Psoas muscle (tissue), 7 donors: ENCODE measurements at regions not wholly inside any gene's neighbourhood (a gene's known extent, or its start where the extent isn't known, plus 50 kb on each side); places are given as distances from the start of the nearest gene placed in this dataset.

Experiments used
- ATAC-seq, 4 donors: fragments of 200-7000 bp; cut with Tn5 transposase; one replicate each; pipeline ENCODE4 v1.9.1; 2020; ENCODE audit warnings: moderate library complexity in 3 of 4, mild to moderate bottlenecking in 2 of 4
- DNase-seq, 2 donors: peaks; one replicate each; pipeline ENCODE4 v3.0.0-alpha.2; 2020
- H3K27ac ChIP-seq: fragments of 200-600 bp; one replicate; pipeline ENCODE4 v1.8.0; 2022
- H3K27me3 ChIP-seq, 3 donors: fragments of 200-600 bp in 1 of 3; one replicate each; pipeline versions ENCODE4 v1.6.1 to v1.8.0; 2013 to 2022; ENCODE audit warnings: low read length in 2 of 3, mild to moderate bottlenecking in 2 of 3, moderate library complexity in 1 of 3; ENCODE audit not compliant: insufficient read depth in 3 of 3
- H3K36me3 ChIP-seq, 2 donors: fragments of 200-600 bp in 1 of 2; one replicate each; pipeline versions ENCODE4 v1.6.1 to v1.8.0; 2013 to 2022; ENCODE audit warnings: low read depth in 1 of 2, mild to moderate bottlenecking in 1 of 2, moderate library complexity in 1 of 2; ENCODE audit not compliant: insufficient read depth in 1 of 2
- H3K4me1 ChIP-seq: fragments of 200-600 bp; one replicate; pipeline ENCODE4 v1.8.0; 2022
- H3K4me3 ChIP-seq: fragments of 200-600 bp; one replicate; pipeline ENCODE4 v1.8.0; 2022; ENCODE audit warnings: mild to moderate bottlenecking
- H3K9me3 ChIP-seq: fragments of 200-600 bp; one replicate; pipeline ENCODE4 v1.8.0; 2022
- WGBS, 3 donors: extraction: QIAGEN DNeasy Blood & Tissue Kit; methylation state at CpG; one replicate each; pipeline versions ENCODE4 v1.1.6 to v1.1.7; 2013; 5-methylcytosine and 5-hydroxymethylcytosine counted together
- intact Hi-C, 2 donors: fragments of 100-400 bp; cut with DNase I; formaldehyde crosslinking; loops; one replicate each; pipeline versions ENCODE4 v1.11.0 to v1.14.2; 2022
- TF ChIP-seq, protein P1 (sequence below): fragments of 200-600 bp; IDR thresholded peaks from one replicate; pipeline ENCODE4 v1.8.0; 2022; ENCODE audit warnings: antibody characterized with exemption
- donor health status: healthy with polysubstance abuse.
- donor health status: DM: no; HTN: no; CAD: no; lungs with moderate emphysema.
- donor health status: Bipolar disorder and iron deficiency.
- donor health status: healthy.
- donor health status: DM: yes; HTN: yes; CAD: no.
- donor health status: DM: no; HTN: no; CAD: no.
- donor health status: DM: yes; HTN: yes; CAD: no.

DNA sequence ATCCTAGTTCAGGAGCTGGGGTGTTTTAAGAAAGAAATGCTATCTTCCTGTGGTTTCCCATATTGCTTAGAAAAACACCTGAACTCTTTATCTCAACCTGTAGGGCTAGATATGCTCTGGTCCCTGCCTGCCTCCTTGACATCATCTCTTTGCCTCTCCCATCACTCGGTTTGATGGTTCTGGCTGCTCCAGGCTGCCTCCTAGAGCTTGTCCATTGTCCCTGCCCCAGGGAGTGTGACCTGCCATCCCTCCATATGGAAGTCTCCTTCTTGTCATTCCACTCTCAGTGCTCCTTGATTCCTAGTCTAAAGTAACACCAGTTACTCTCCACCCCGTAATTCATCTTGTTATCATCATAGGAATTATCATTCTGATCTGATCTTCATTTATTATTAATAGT, 369.0 kb upstream of the EEF2KMT start:
- Histone ChIP-seq H3K27ac (no peak overlapping the region), H3K4me1 (no peaks in the 10 kb centered on the region), H3K4me3 (no peak overlapping the region), H3K36me3 (no peaks in the 10 kb centered on the region), H3K9me3 (peaks cover 3% of the 10 kb centered on the region), H3K27me3 (no peaks in the 10 kb centered on the region)
- 43 to 48% (median 43%) methylated on average over 2 of the region's 2 CpGs for WGBS, 3 donors
- TF ChIP-seq, protein P1, sequence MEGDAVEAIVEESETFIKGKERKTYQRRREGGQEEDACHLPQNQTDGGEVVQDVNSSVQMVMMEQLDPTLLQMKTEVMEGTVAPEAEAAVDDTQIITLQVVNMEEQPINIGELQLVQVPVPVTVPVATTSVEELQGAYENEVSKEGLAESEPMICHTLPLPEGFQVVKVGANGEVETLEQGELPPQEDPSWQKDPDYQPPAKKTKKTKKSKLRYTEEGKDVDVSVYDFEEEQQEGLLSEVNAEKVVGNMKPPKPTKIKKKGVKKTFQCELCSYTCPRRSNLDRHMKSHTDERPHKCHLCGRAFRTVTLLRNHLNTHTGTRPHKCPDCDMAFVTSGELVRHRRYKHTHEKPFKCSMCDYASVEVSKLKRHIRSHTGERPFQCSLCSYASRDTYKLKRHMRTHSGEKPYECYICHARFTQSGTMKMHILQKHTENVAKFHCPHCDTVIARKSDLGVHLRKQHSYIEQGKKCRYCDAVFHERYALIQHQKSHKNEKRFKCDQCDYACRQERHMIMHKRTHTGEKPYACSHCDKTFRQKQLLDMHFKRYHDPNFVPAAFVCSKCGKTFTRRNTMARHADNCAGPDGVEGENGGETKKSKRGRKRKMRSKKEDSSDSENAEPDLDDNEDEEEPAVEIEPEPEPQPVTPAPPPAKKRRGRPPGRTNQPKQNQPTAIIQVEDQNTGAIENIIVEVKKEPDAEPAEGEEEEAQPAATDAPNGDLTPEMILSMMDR: no peak
- DNase-seq: no peak
- ATAC-seq: no peak
- intact Hi-C loops: no loop called here

DNA sequence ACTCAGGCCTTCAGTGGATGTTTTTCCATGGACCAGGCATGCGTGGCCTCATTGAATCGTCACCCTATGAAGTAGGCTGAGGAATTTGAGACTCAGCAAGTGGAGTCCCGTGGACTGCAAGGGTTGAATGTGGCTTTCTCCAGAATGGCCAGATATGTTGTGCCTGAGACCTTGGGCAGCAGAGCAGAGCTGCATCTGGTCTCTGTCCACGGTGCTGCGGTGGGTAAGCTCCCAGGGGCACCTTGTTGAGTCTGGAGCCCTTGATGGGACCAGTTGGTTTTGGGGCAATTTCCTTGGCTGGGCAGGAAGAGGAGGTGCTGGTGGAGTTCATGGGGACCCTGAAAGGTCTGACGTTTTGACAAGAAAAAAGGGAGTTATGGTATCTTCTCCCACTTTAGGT, 368.1 kb upstream of the EEF2KMT start:
- no peaks in the 10 kb centered on the region for H3K36me3 ChIP-seq
- no peak for DNase-seq
- TF ChIP-seq, protein P1: no peak
- no peaks in the 10 kb centered on the region for H3K27me3 ChIP-seq
- WGBS, 3 donors: 61 to 70% (median 69%) methylated on average over 6 of the region's 6 CpGs
- intact Hi-C loops: no loop called here
- H3K4me3 ChIP-seq: no peak overlapping the region
- peaks cover 3% of the 10 kb centered on the region for H3K9me3 ChIP-seq
- ATAC-seq: no peak
- H3K27ac ChIP-seq: no peak overlapping the region
- no peaks in the 10 kb centered on the region for H3K4me1 ChIP-seq

DNA sequence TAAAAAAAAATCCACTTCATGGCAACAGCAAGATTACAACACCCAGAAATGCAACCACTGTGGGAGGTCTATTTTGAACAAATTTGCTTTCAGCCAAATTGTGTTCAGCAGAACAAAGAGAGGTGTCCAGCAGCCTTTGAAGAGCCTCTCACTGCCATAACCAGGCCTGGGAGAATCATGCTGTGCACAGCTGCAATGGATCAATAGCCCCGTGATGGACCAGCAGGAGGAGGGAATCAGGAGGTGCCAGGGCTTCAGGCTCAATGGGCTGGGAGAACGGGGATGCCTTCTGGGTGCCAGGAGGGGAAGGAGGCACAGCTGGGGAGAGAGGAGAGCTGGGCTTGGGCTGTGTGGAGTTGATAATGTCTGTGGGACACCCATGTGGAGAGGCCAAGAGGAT, 366.2 kb upstream of the EEF2KMT start:
- Histone ChIP-seq H3K27ac (no peak overlapping the region), H3K4me1 (no peaks in the 10 kb centered on the region), H3K27me3 (no peaks in the 10 kb centered on the region), H3K9me3 (peaks cover 3% of the 10 kb centered on the region), H3K4me3 (no peak overlapping the region), H3K36me3 (no peaks in the 10 kb centered on the region)
- DNase-seq (no peak), ATAC-seq (no peak)
- TF ChIP-seq, protein P1: no peak
- intact Hi-C loops: no loop called here
- WGBS, 3 donors: 11 to 20% (median 17%) methylated on average over 2 of the region's 2 CpGs

DNA sequence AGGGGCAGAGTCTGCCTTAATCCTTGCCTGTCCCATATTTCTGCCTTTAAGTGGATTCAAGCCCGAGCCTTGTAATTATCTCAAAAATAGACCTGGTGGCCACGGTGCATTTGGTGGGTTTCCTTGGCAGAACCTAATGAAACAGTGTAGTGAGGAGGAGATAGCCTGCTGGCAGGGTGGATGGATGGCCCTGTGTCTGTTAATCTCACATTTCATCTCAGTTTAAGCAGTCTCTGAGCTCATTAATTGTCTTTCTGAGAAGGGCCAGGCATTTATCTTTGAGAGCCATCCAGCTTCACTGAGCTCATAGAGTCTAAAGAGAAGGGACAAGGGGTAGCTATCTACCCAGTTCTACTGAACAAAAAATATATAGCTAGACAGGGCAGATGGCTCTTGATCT, 364.0 kb upstream of the EEF2KMT start:
- TF ChIP-seq, protein P1: no peak
- intact Hi-C loops: no loop called here
- Histone ChIP-seq H3K36me3 (no peaks in the 10 kb centered on the region), H3K27ac (no peak overlapping the region), H3K27me3 (no peaks in the 10 kb centered on the region), H3K4me3 (no peak overlapping the region), H3K9me3 (peaks cover 3% of the 10 kb centered on the region), H3K4me1 (no peaks in the 10 kb centered on the region)
- WGBS, 3 donors: 23 to 46% (median 45%) methylated on average over 2 of the region's 2 CpGs
- DNase-seq (no peak), ATAC-seq (no peak)

DNA sequence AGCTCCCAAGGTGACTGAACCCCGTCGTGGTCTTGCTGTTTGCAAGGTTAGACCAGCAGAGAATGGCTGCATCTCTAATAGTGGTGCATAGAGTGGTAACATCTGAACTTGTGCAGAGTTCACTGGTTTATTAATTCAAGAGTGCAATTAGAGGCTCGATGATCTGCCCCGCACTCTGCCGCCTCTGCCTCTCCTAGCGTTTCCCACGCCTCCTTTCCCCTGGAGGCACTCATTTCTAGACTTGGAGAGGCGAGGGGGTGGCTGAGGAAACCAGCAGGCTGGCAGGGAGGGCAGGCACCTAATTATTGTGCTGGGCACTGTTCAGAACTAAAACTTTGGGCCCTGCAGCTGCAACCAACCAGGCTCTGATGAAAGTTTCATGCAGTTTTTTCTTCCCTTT, 363.5 kb upstream of the EEF2KMT start:
- no peaks in the 10 kb centered on the region for H3K36me3 ChIP-seq
- H3K4me1 ChIP-seq: no peaks in the 10 kb centered on the region
- peaks cover 3% of the 10 kb centered on the region for H3K9me3 ChIP-seq
- TF ChIP-seq, protein P1: no peak
- ATAC-seq (no peak), DNase-seq (no peak)
- H3K4me3 ChIP-seq: no peak overlapping the region
- H3K27me3 ChIP-seq: no peaks in the 10 kb centered on the region
- 53 to 59% (median 56%) methylated on average over 8 of the region's 8 CpGs for WGBS, 3 donors
- intact Hi-C loops: no loop called here
- H3K27ac ChIP-seq: no peak overlapping the region
